Neural progenitor cell (in vitro differentiated cells): ENCODE measurements at regions not wholly inside any gene's neighbourhood (a gene's known extent, or its start where the extent isn't known, plus 50 kb on each side); places are given as distances from the start of the nearest gene placed in this dataset.

Experiments used
- DNase-seq: peaks from one replicate; pipeline ENCODE4 v3.0.0-alpha.2; 2016; ENCODE audit warnings: low spot score
- H2AFZ ChIP-seq: fragments of 200-600 bp; sonication (generic); replicated peaks from 2 replicates; pipeline ENCODE4 v1.6.1; 2016; ENCODE audit warnings: antibody characterized with exemption
- H3F3A ChIP-seq: fragments of 200-600 bp; sonication (generic); 2 replicates; pipeline ENCODE4 v1.6.1; 2016; ENCODE audit warnings: antibody characterized with exemption, low read depth
- H3K27ac ChIP-seq: fragments of 200-600 bp; sonication (generic); 2 replicates; pipeline ENCODE4 v1.5.1; 2016; ENCODE audit warnings: mild to moderate bottlenecking
- H3K27me3 ChIP-seq: fragments of 200-600 bp; sonication (generic); 2 replicates; pipeline ENCODE4 v1.6.1; 2016; ENCODE audit warnings: mild to moderate bottlenecking, moderate library complexity
- H3K36me3 ChIP-seq: fragments of 200-600 bp; sonication (generic); 2 replicates; pipeline ENCODE4 v1.5.1; 2016
- H3K4me1 ChIP-seq: fragments of 200-600 bp; sonication (generic); 2 replicates; pipeline ENCODE4 v1.6.1; 2016; ENCODE audit warnings: mixed run types
- H3K4me2 ChIP-seq: fragments of 200-600 bp; sonication (generic); 2 replicates; pipeline ENCODE4 v1.6.1; 2016
- H3K4me3 ChIP-seq: fragments of 200-600 bp; sonication (generic); 2 replicates; pipeline ENCODE4 v1.5.1; 2016
- H3K79me2 ChIP-seq: fragments of 200-600 bp; sonication (generic); 2 replicates; pipeline ENCODE4 v1.6.1; 2016; ENCODE audit warnings: low read depth
- H3K9ac ChIP-seq: fragments of 200-600 bp; sonication (generic); 2 replicates; pipeline ENCODE4 v1.6.1; 2016
- H3K9me3 ChIP-seq: fragments of 200-600 bp; sonication (generic); 2 replicates; pipeline ENCODE4 v1.5.1; 2016; ENCODE audit warnings: low read depth
- H4K20me1 ChIP-seq: fragments of 200-600 bp; sonication (generic); 2 replicates; pipeline ENCODE4 v1.6.1; 2016; ENCODE audit warnings: low read depth
- H3K27ac Mint-ChIP-seq: 3 replicates; pipeline ENCODE4 v1.8.0; 2021; ENCODE audit warnings: mixed read lengths
- H3K27me3 Mint-ChIP-seq: 2 replicates; pipeline ENCODE4 v1.8.0; 2022; ENCODE audit warnings: low read depth, mild to moderate bottlenecking, inconsistent platforms, moderate library complexity, mixed read lengths; ENCODE audit not compliant: insufficient read depth
- H3K36me3 Mint-ChIP-seq: 3 replicates; pipeline ENCODE4 v1.8.0; 2021; ENCODE audit warnings: mixed read lengths
- H3K4me1 Mint-ChIP-seq: 3 replicates; pipeline ENCODE4 v1.8.0; 2021; ENCODE audit warnings: mixed read lengths
- H3K4me3 Mint-ChIP-seq: 3 replicates; pipeline ENCODE4 v1.8.0; 2021; ENCODE audit warnings: mild to moderate bottlenecking, moderate library complexity, mixed read lengths
- H3K9me3 Mint-ChIP-seq: 3 replicates; pipeline ENCODE4 v1.8.0; 2020; ENCODE audit warnings: mixed read lengths
- CTCF ChIP-seq: fragments of 200-600 bp; sonication (generic); IDR thresholded peaks from 2 replicates; pipeline ENCODE4 v1.5.1; 2017; ENCODE audit warnings: antibody characterized with exemption, mild to moderate bottlenecking
- EZH2 ChIP-seq: fragments of 200-600 bp; sonication (generic); IDR thresholded peaks from 2 replicates; pipeline ENCODE4 v1.6.1; 2017; ENCODE audit warnings: antibody characterized with exemption, mild to moderate bottlenecking, moderate library complexity
- EZH2phosphoT487 ChIP-seq: fragments of 200-600 bp; sonication (generic); IDR thresholded peaks from 2 replicates; pipeline ENCODE4 v1.6.1; 2017; ENCODE audit warnings: antibody characterized with exemption

- no peaks in the 10 kb centered on the region for H3F3A ChIP-seq
- TF ChIP-seq EZH2phosphoT487 (no peak), EZH2 (no peak)
Observed at GRCh38 chr15:95368755-95369601, 961.5 kb upstream of the NR2F2 start.

GRCh38 chr15:95370291-95370690, 960.2 kb upstream of the NR2F2 start:
- H3K4me1 ChIP-seq, result peaks cover 15% of the 10 kb centered on the region
- Mint-ChIP-seq H3K4me1 (peaks cover 26% of the 10 kb centered on the region), H3K27ac (no peak overlapping the region), H3K9me3 (peaks cover 2% of the 10 kb centered on the region), H3K36me3 (no peaks in the 10 kb centered on the region), H3K4me3 (no peak overlapping the region), H3K27me3 (no peaks in the 10 kb centered on the region)
- H3K4me2 ChIP-seq, result no peak overlapping the region
- H3K9ac ChIP-seq, result no peak overlapping the region
- no peak overlapping the region for H3K4me3 ChIP-seq
- peaks cover 4% of the 10 kb centered on the region for H3K36me3 ChIP-seq
- TF ChIP-seq CTCF, result no peak
- H3K27me3 ChIP-seq, result no peaks in the 10 kb centered on the region
- no peaks in the 10 kb centered on the region for H4K20me1 ChIP-seq
- H3K79me2 ChIP-seq, result no peaks in the 10 kb centered on the region
- H3F3A ChIP-seq, result no peaks in the 10 kb centered on the region
- H3K9me3 ChIP-seq, result no peaks in the 10 kb centered on the region
- no peak overlapping the region for H2AFZ ChIP-seq
- H3K27ac ChIP-seq, result no peak overlapping the region
- no peak for DNase-seq

More at GRCh38 chr15:95368755-95369601, 961.5 kb upstream of the NR2F2 start:
- H3K27ac Mint-ChIP-seq, result no peak overlapping the region
- Histone ChIP-seq H3K36me3 (peaks cover 4% of the 10 kb centered on the region), H3K4me2 (no peak overlapping the region), H3K4me3 (no peak overlapping the region), H3K79me2 (no peaks in the 10 kb centered on the region), H3K4me1 (peaks cover 15% of the 10 kb centered on the region), H3K9me3 (no peaks in the 10 kb centered on the region), H3K27ac (no peak overlapping the region), H3K27me3 (no peaks in the 10 kb centered on the region), H4K20me1 (no peaks in the 10 kb centered on the region), H3K9ac (no peak overlapping the region), H2AFZ (no peak overlapping the region)
- peaks cover 2% of the 10 kb centered on the region for H3K9me3 Mint-ChIP-seq
- no peak overlapping the region for H3K4me3 Mint-ChIP-seq
- H3K36me3 Mint-ChIP-seq, result no peaks in the 10 kb centered on the region
- peaks cover 2% of the 10 kb centered on the region for H3K27me3 Mint-ChIP-seq
- DNase-seq, result no peak
- H3K4me1 Mint-ChIP-seq, result peaks cover 30% of the 10 kb centered on the region

GRCh38 chr15:95371664-95372063, 958.8 kb upstream of the NR2F2 start:
- Histone ChIP-seq H3K79me2 (no peaks in the 10 kb centered on the region), H3K9me3 (no peaks in the 10 kb centered on the region), H3F3A (no peaks in the 10 kb centered on the region), H3K27me3 (no peaks in the 10 kb centered on the region), H4K20me1 (no peaks in the 10 kb centered on the region), H2AFZ (peak overlapping the region; percentile 26), H3K4me3 (no peak overlapping the region), H3K27ac (no peak overlapping the region), H3K4me2 (no peak overlapping the region), H3K36me3 (peaks cover 4% of the 10 kb centered on the region), H3K9ac (no peak overlapping the region), H3K4me1 (peaks cover 7% of the 10 kb centered on the region)
- Mint-ChIP-seq H3K27ac (no peak overlapping the region), H3K27me3 (no peaks in the 10 kb centered on the region), H3K9me3 (peaks cover 2% of the 10 kb centered on the region), H3K4me3 (no peak overlapping the region), H3K4me1 (peaks cover 14% of the 10 kb centered on the region), H3K36me3 (no peaks in the 10 kb centered on the region)
- TF ChIP-seq CTCF (no peak), EZH2 (no peak), EZH2phosphoT487 (no peak)
- DNase-seq, result no peak

GRCh38 chr15:95375281-95375680, 955.2 kb upstream of the NR2F2 start:
- H3F3A ChIP-seq, result no peaks in the 10 kb centered on the region
- H3K27me3 ChIP-seq, result no peaks in the 10 kb centered on the region
- no peaks in the 10 kb centered on the region for H3K79me2 ChIP-seq
- no peak overlapping the region for H3K4me3 ChIP-seq
- H3K9me3 ChIP-seq, result no peaks in the 10 kb centered on the region
- no peak overlapping the region for H3K4me2 ChIP-seq
- TF ChIP-seq EZH2 (no peak), CTCF (no peak), EZH2phosphoT487 (no peak)
- H3K4me1 Mint-ChIP-seq, result no peaks in the 10 kb centered on the region
- peaks cover 2% of the 10 kb centered on the region for H3K9me3 Mint-ChIP-seq
- H3K4me3 Mint-ChIP-seq, result no peak overlapping the region
- no peak overlapping the region for H3K9ac ChIP-seq
- no peak overlapping the region for H3K27ac Mint-ChIP-seq
- no peak overlapping the region for H3K27ac ChIP-seq
- H3K4me1 ChIP-seq, result no peaks in the 10 kb centered on the region
- H3K36me3 Mint-ChIP-seq, result no peaks in the 10 kb centered on the region
- no peak for DNase-seq
- no peaks in the 10 kb centered on the region for H4K20me1 ChIP-seq
- H3K36me3 ChIP-seq, result peaks cover 4% of the 10 kb centered on the region
- no peak overlapping the region for H2AFZ ChIP-seq
- no peaks in the 10 kb centered on the region for H3K27me3 Mint-ChIP-seq
